ENCODE measurements at regions not wholly inside any gene's neighbourhood (a gene's known extent, or its start where the extent isn't known, plus 50 kb on each side); places are given as distances from the start of the nearest gene placed in this dataset.
"Not testable (repeated sequence)": the region's sequence is repeated elsewhere in the genome, so short reads cannot be mapped to it uniquely, and the experiment has no call there.

- Histone ChIP-seq H3K4me3 (no peak overlapping the region), H3K4me1 (no peaks in the 10 kb centered on the region), H3K36me3 (no peaks in the 10 kb centered on the region), H3K9me3 (no peaks in the 10 kb centered on the region), H3K27ac (no peak overlapping the region), H3K27me3 (peaks cover 50% of the 10 kb centered on the region)
- intact Hi-C loops (cut with DNase I): no loop called here
- ATAC-seq (no peak), DNase-seq (no peak)
- no peak for TF ChIP-seq CTCF (IDR thresholded peaks at IDR 0.05)
These were observed 137.1 kb upstream of the SFSWAP start for GRCh38 chr12:131573631-131574394.

- no peak for TF ChIP-seq CTCF (IDR thresholded peaks at IDR 0.05)
- no peaks in the 10 kb centered on the region for H3K4me1 ChIP-seq
- no peaks in the 10 kb centered on the region for H3K9me3 ChIP-seq
- H3K27ac ChIP-seq: no peak overlapping the region
- no peak for ATAC-seq
- no peak overlapping the region for H3K4me3 ChIP-seq
- DNase-seq: no peak
- peaks cover 50% of the 10 kb centered on the region for H3K27me3 ChIP-seq
- no peaks in the 10 kb centered on the region for H3K36me3 ChIP-seq
- intact Hi-C loops (cut with DNase I): no loop called here
These were observed 136.5 kb upstream of the SFSWAP start for GRCh38 chr12:131574395-131574771.

GRCh38 chr12:131575371-131575770, 135.5 kb upstream of the SFSWAP start:
- TF ChIP-seq CTCF (IDR thresholded peaks at IDR 0.05): no peak
- Histone ChIP-seq H3K9me3 (no peaks in the 10 kb centered on the region), H3K4me3 (no peak overlapping the region), H3K27ac (no peak overlapping the region), H3K27me3 (peaks cover 41% of the 10 kb centered on the region), H3K36me3 (no peaks in the 10 kb centered on the region), H3K4me1 (no peaks in the 10 kb centered on the region)
- intact Hi-C loops (cut with DNase I): no loop called here
- DNase-seq (no peak), ATAC-seq (no peak)

GRCh38 chr12:131576734-131577133, 134.2 kb upstream of the SFSWAP start:
- H3K4me1 ChIP-seq; ATAC-seq; H3K9me3 ChIP-seq; intact Hi-C loops (cut with DNase I); H3K36me3 ChIP-seq; H3K27ac ChIP-seq; H3K4me3 ChIP-seq; DNase-seq: not testable (repeated sequence)
- H3K27me3 ChIP-seq: peaks cover 29% of the 10 kb centered on the region

- no peaks in the 10 kb centered on the region for H3K36me3 ChIP-seq
- DNase-seq: no peak
- H3K27ac ChIP-seq: no peak overlapping the region
- H3K4me1 ChIP-seq: no peaks in the 10 kb centered on the region
- no peak for TF ChIP-seq CTCF (IDR thresholded peaks at IDR 0.05)
- intact Hi-C loops (cut with DNase I): no loop called here
- H3K27me3 ChIP-seq: peaks cover 20% of the 10 kb centered on the region
- no peak overlapping the region for H3K4me3 ChIP-seq
- no peaks in the 10 kb centered on the region for H3K9me3 ChIP-seq
- no peak for ATAC-seq
These were observed 133.1 kb upstream of the SFSWAP start for GRCh38 chr12:131577766-131578165.

GRCh38 chr12:131578828-131579470, 131.9 kb upstream of the SFSWAP start:
- ATAC-seq (no peak), DNase-seq (no peak)
- intact Hi-C loops (cut with DNase I): no loop called here
- H3K27me3 ChIP-seq: peaks cover 21% of the 10 kb centered on the region
- H3K9me3 ChIP-seq: no peaks in the 10 kb centered on the region
- H3K4me3 ChIP-seq: no peak overlapping the region
- no peak for TF ChIP-seq CTCF (IDR thresholded peaks at IDR 0.05)
- no peak overlapping the region for H3K27ac ChIP-seq
- no peaks in the 10 kb centered on the region for H3K4me1 ChIP-seq
- no peaks in the 10 kb centered on the region for H3K36me3 ChIP-seq
